Testis (tissue), 2 donors: ENCODE measurements at regions not wholly inside any gene's neighbourhood (a gene's known extent, or its start where the extent isn't known, plus 50 kb on each side); places are given as distances from the start of the nearest gene placed in this dataset.
"Not testable (repeated sequence)": the region's sequence is repeated elsewhere in the genome, so short reads cannot be mapped to it uniquely, and the experiment has no call there.

Experiments
- CTCF ChIP-seq, 3 experiments: fragments of 450-650 bp in 2 of 3; fragments of 200-600 bp in 1 of 3; sonication (generic) in 1 of 3; IDR thresholded peaks; one replicate each; pipeline ENCODE4 v1.5.1; 2016 to 2019; ENCODE audit warnings: antibody characterized with exemption in 3 of 3, mild to moderate bottlenecking in 2 of 3, moderate library complexity in 1 of 3
- POLR2A ChIP-seq: fragments of 450-650 bp; IDR thresholded peaks from one replicate; pipeline ENCODE4 v1.6.1; 2017; ENCODE audit warnings: antibody characterized with exemption, mild to moderate bottlenecking, moderate library complexity

DNA sequence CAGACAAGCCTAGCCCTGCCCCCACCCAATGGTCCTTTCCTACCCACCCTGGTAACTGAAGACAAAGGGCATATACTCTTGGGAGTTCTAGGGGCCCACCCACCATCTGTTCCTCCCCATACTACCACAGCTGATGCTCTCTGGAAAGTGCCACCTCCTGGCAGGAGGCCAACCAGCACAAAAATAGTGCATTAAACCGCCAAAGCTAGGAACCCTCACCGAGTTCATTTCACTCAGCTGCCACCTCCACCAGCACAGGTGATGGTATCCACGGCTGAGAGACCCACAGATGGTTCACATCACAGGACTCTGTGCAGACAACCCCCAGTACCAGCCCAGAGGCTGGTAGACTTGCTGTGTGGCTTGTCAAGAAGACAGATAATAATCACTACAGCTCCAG lies 131.5 kb downstream of the FHL5 start:
- TF ChIP-seq CTCF (IDR thresholded peaks at IDR 0.05); POLR2A: not testable (repeated sequence)
